IMR-90 (cell line): ENCODE measurements at regions not wholly inside any gene's neighbourhood (a gene's known extent, or its start where the extent isn't known, plus 50 kb on each side); places are given as distances from the start of the nearest gene placed in this dataset.

Experiments used
- ATAC-seq: fragments of 200-7000 bp; cut with Tn5 transposase; 2 replicates; pipeline ENCODE4 v1.9.1; 2020; ENCODE audit warnings: low read depth, mild to moderate bottlenecking, moderate library complexity
- BruUV-seq: library from RNA; stranded (reverse); fragments of 400-500 nt; replicated peaks from 2 replicates; lab custom pipeline; 2021; lab: Mats Ljungman, UMichigan
- CTCF ChIA-PET: fragments of 300-600 bp; formaldehyde crosslinking; extraction: SDS; loops from one replicate; lab custom pipeline; 2021; ENCODE audit warnings: antibody characterized with exemption; lab: Yijun Ruan, JAX
- POLR2A ChIA-PET: fragments of 300-600 bp; sonication (Branson Sonifier 250); formaldehyde crosslinking; loops from one replicate; lab custom pipeline; 2022; ENCODE audit warnings: antibody characterized with exemption; ENCODE audit not compliant: unreplicated experiment; lab: Charles Lee
- DNase-seq: peaks from one replicate; pipeline ENCODE4 v3.0.0; 2013
- H2AFZ ChIP-seq: replicated peaks from 2 replicates; pipeline ENCODE3; 2013; ENCODE audit warnings: low read length, mild to moderate bottlenecking; ENCODE audit not compliant: poor library complexity
- H2AK5ac ChIP-seq: 2 replicates; pipeline ENCODE4 v1.6.1; 2013; ENCODE audit warnings: low read depth, low read length, inconsistent platforms
- H2AK9ac ChIP-seq: replicated peaks from 2 replicates; pipeline ENCODE3; 2013; ENCODE audit warnings: mild to moderate bottlenecking, low read depth, low read length, moderate library complexity; ENCODE audit not compliant: poor library complexity
- H2BK120ac ChIP-seq: 2 replicates; pipeline ENCODE4 v1.6.1; 2013; ENCODE audit warnings: low read depth, low read length, inconsistent platforms
- H2BK15ac ChIP-seq: 3 replicates; pipeline ENCODE4 v1.6.1; 2013; ENCODE audit warnings: low read depth, low read length, inconsistent platforms
- H2BK20ac ChIP-seq: 2 replicates; pipeline ENCODE4 v1.6.1; 2013; ENCODE audit warnings: low read depth, mild to moderate bottlenecking, inconsistent platforms, low read length, moderate library complexity
- H2BK5ac ChIP-seq: 2 replicates; pipeline ENCODE4 v1.6.1; 2013; ENCODE audit warnings: mild to moderate bottlenecking, low read depth, low read length, inconsistent platforms; ENCODE audit not compliant: poor library complexity, severe bottlenecking
- H3K14ac ChIP-seq: replicated peaks from 2 replicates; pipeline ENCODE4 v1.6.1; 2013; ENCODE audit warnings: low read depth, low read length, inconsistent platforms
- H3K18ac ChIP-seq: 2 replicates; pipeline ENCODE4 v1.6.1; 2013; ENCODE audit warnings: low read depth, low read length, control low read depth
- H3K23ac ChIP-seq: 2 replicates; pipeline ENCODE4 v1.6.1; 2013; ENCODE audit warnings: low read depth, low read length, inconsistent platforms
- H3K27ac ChIP-seq: 2 replicates; pipeline ENCODE4 v1.5.1; 2013; ENCODE audit warnings: mild to moderate bottlenecking, control low read depth, low read length; ENCODE audit not compliant: insufficient read depth
- H3K27me3 ChIP-seq: 2 replicates; pipeline ENCODE4 v1.6.1; 2013; ENCODE audit warnings: low read length; ENCODE audit not compliant: control insufficient read depth, insufficient read depth
- H3K36me3 ChIP-seq: 2 replicates; pipeline ENCODE4 v1.6.1; 2013; ENCODE audit warnings: low read length, mixed read lengths; ENCODE audit not compliant: control insufficient read depth, insufficient read depth
- H3K4ac ChIP-seq: 2 replicates; pipeline ENCODE4 v1.6.1; 2013; ENCODE audit warnings: low read depth, low read length, inconsistent platforms
- H3K4me1 ChIP-seq: 2 replicates; pipeline ENCODE4 v1.6.1; 2013; ENCODE audit warnings: low read length, mixed read lengths; ENCODE audit not compliant: control insufficient read depth, insufficient read depth
- H3K4me2 ChIP-seq: 2 replicates; pipeline ENCODE4 v1.6.1; 2013; ENCODE audit warnings: low read depth, mild to moderate bottlenecking, control low read depth, low read length, moderate library complexity
- H3K4me3 ChIP-seq: 2 replicates; pipeline ENCODE4 v1.5.1; 2013; ENCODE audit warnings: low read depth, mild to moderate bottlenecking, control low read depth, low read length, moderate library complexity; ENCODE audit not compliant: insufficient read depth
- H3K56ac ChIP-seq: 2 replicates; pipeline ENCODE4 v1.6.1; 2013; ENCODE audit warnings: low read length, inconsistent platforms; ENCODE audit not compliant: insufficient read depth; ENCODE audit errors: extremely low read depth
- H3K79me1 ChIP-seq, 2 experiments: 2 replicates each; pipeline ENCODE4 v1.6.1; 2013; ENCODE audit warnings: low read length in 2 of 2, inconsistent platforms in 1 of 2, low read depth in 1 of 2
- H3K9ac ChIP-seq: 2 replicates; pipeline ENCODE4 v1.6.1; 2013; ENCODE audit warnings: low read depth, low read length, control low read depth
- H3K9me1 ChIP-seq: 2 replicates; pipeline ENCODE4 v1.6.1; 2013; ENCODE audit warnings: low read length, inconsistent platforms; ENCODE audit not compliant: insufficient read depth
- H3K9me3 ChIP-seq: 2 replicates; pipeline ENCODE4 v1.6.1; 2013; ENCODE audit warnings: low read length; ENCODE audit not compliant: control insufficient read depth, insufficient read depth
- H4K20me1 ChIP-seq: 2 replicates; pipeline ENCODE4 v1.6.1; 2013; ENCODE audit warnings: low read length, inconsistent platforms; ENCODE audit not compliant: insufficient read depth
- H4K5ac ChIP-seq: 2 replicates; pipeline ENCODE4 v1.6.1; 2013; ENCODE audit warnings: mild to moderate bottlenecking, low read depth, low read length, control low read depth
- H4K8ac ChIP-seq, 2 experiments: 2 replicates each; pipeline ENCODE4 v1.6.1; 2013; ENCODE audit warnings: low read depth in 2 of 2, low read length in 2 of 2, control low read depth in 1 of 2, inconsistent platforms in 1 of 2
- H4K91ac ChIP-seq: 2 replicates; pipeline ENCODE4 v1.6.1; 2013; ENCODE audit warnings: low read depth, low read length, inconsistent platforms; ENCODE audit not compliant: insufficient read depth
- BHLHE40 ChIP-seq: fragments of 150-350 bp; IDR thresholded peaks from 2 replicates; pipeline ENCODE4 v1.6.1; 2016; ENCODE audit warnings: mild to moderate bottlenecking, low read depth, low read length
- CEBPB ChIP-seq: IDR thresholded peaks from 2 replicates; pipeline ENCODE4 v1.6.1; 2012; ENCODE audit warnings: low read depth, low read length, improper control_type of control experiment
- CHD1 ChIP-seq: IDR thresholded peaks from 2 replicates; pipeline ENCODE4 v1.6.1; 2012; ENCODE audit warnings: low read depth, low read length, improper control_type of control experiment
- MAFK ChIP-seq: IDR thresholded peaks from 2 replicates; pipeline ENCODE4 v1.6.1; 2012; ENCODE audit warnings: low read depth, low read length, improper control_type of control experiment
- MAZ ChIP-seq: IDR thresholded peaks from 2 replicates; pipeline ENCODE4 v1.6.1; 2012; ENCODE audit warnings: low read depth, mild to moderate bottlenecking, low read length, improper control_type of control experiment, moderate library complexity, borderline replicate concordance
- MXI1 ChIP-seq: IDR thresholded peaks from 2 replicates; pipeline ENCODE4 v1.6.1; 2012; ENCODE audit warnings: low read depth, mild to moderate bottlenecking, low read length, moderate library complexity, borderline replicate concordance
- RAD21 ChIP-seq: IDR thresholded peaks from 2 replicates; pipeline ENCODE4 v1.6.1; 2012; ENCODE audit warnings: low read length, improper control_type of control experiment
- RFX5 ChIP-seq: IDR thresholded peaks from 2 replicates; pipeline ENCODE4 v1.8.0; 2012; ENCODE audit warnings: low read depth, mild to moderate bottlenecking, low read length, moderate library complexity
- SMC3 ChIP-seq: fragments of 150-350 bp; IDR thresholded peaks from 2 replicates; pipeline ENCODE4 v1.6.1; 2016; ENCODE audit warnings: low read depth, mild to moderate bottlenecking, antibody characterized with exemption, low read length, moderate library complexity
- WGBS, 2 experiments: methylation state at CpG; one replicate each; pipeline versions ENCODE4 v1.1.5 to v1.1.7; 2013; ENCODE audit warnings: missing lambda C conversion rate in 2 of 2; ENCODE audit not compliant: insufficient read length in 1 of 2; ENCODE audit errors: extremely low coverage in 2 of 2; 5-methylcytosine and 5-hydroxymethylcytosine counted together
- dilution Hi-C: fragments of 300-500 bp; cut with HindIII; formaldehyde crosslinking; loops from one replicate; pipeline ENCODE4 v1.14.3; 2018; ENCODE audit warnings: low sequenced_read_pairs; ENCODE audit not compliant: unreplicated experiment
- in situ Hi-C: fragments of 300-500 bp; cut with MboI; formaldehyde crosslinking; loops from 3 replicates; pipeline ENCODE4 v1.14.3; 2019; ENCODE audit warnings: low sequenced_read_pairs, inconsistent platforms, mixed read lengths
- intact Hi-C: fragments of 100-400 bp; cut with micrococcal nuclease; formaldehyde crosslinking; loops from 2 replicates; pipeline ENCODE4 v1.10.0; 2022
- TF ChIP-seq, protein P1 (sequence below): fragments of 150-350 bp; IDR thresholded peaks from 2 replicates; pipeline ENCODE4 v1.6.1; 2017; ENCODE audit warnings: mild to moderate bottlenecking, antibody characterized with exemption, low read length, low read depth
- TF ChIP-seq, protein P2 (sequence below): fragments of 150-350 bp; IDR thresholded peaks from 2 replicates; pipeline ENCODE4 v1.6.1; 2016; ENCODE audit warnings: low read depth, mild to moderate bottlenecking, low read length, moderate library complexity, borderline replicate concordance

DNA sequence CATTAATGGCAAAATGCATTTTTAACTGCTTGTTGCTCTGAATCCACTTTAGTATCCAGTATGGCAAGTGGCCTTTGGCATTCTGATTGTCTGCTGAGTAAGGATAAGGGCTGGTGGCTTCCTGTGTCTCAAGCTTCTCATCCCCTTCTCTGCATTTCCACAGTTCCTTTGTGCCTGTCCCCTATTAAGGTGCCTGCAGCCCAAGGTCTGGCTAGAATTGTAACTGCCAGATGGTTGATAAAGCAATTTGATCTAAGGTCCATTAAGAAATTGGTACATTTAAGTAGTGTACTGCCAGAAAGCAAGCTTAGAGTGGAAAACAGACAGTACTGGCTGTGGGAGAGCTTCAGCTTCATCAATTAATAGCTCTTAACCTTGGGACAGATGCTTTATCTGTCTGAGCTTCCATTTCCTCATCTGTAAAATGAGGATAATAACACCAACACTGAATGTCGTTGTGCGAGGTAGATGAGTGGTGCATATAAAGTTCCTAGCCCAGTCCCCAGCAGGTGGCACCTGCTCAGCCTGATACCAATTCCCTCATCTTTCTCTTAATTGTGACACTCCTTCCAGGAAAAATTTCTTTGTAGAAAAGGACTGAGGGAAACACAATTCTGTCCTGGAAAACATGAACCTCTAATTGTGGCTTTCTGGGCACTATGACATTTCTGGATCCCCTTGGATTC is 570.6 kb upstream of the GCFC2 start:
- no peak overlapping the region for H3K14ac ChIP-seq
- BruUV-seq = no TSS peak
- POLR2A ChIA-PET = no interaction called here

More for the DNA sequence above, 570.6 kb upstream of the GCFC2 start:
- TF ChIP-seq SMC3 (no peak), MAZ (no peak), RAD21 (no peak), CHD1 (no peak), RFX5 (no peak), BHLHE40 (no peak), MXI1 (no peak), CEBPB (no peak), MAFK (no peak)
- TF ChIP-seq, protein P1, sequence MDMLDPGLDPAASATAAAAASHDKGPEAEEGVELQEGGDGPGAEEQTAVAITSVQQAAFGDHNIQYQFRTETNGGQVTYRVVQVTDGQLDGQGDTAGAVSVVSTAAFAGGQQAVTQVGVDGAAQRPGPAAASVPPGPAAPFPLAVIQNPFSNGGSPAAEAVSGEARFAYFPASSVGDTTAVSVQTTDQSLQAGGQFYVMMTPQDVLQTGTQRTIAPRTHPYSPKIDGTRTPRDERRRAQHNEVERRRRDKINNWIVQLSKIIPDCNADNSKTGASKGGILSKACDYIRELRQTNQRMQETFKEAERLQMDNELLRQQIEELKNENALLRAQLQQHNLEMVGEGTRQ = no peak
- TF ChIP-seq, protein P2, sequence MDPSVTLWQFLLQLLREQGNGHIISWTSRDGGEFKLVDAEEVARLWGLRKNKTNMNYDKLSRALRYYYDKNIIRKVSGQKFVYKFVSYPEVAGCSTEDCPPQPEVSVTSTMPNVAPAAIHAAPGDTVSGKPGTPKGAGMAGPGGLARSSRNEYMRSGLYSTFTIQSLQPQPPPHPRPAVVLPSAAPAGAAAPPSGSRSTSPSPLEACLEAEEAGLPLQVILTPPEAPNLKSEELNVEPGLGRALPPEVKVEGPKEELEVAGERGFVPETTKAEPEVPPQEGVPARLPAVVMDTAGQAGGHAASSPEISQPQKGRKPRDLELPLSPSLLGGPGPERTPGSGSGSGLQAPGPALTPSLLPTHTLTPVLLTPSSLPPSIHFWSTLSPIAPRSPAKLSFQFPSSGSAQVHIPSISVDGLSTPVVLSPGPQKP = no peak
- Histone ChIP-seq H3K36me3 (no peaks in the 10 kb centered on the region), H3K27me3 (no peaks in the 10 kb centered on the region), H3K79me1 (no peaks in the 10 kb centered on the region), H2AK9ac (no peak overlapping the region), H3K4ac (no peak overlapping the region), H3K18ac (no peak overlapping the region), H4K5ac (no peak overlapping the region), H3K23ac (no peak overlapping the region), H4K91ac (no peak overlapping the region), H3K9me3 (no peaks in the 10 kb centered on the region), H4K8ac (no peak overlapping the region), H2BK120ac (no peak overlapping the region), H4K20me1 (no peaks in the 10 kb centered on the region), H3K27ac (no peak overlapping the region), H3K56ac (no peak overlapping the region), H2BK15ac (no peak overlapping the region), H2AK5ac (no peak overlapping the region), H3K4me1 (no peaks in the 10 kb centered on the region), H3K9me1 (no peaks in the 10 kb centered on the region), H3K9ac (no peak overlapping the region), H2BK5ac (no peak overlapping the region), H2AFZ (no peak overlapping the region), H3K4me3 (no peak overlapping the region), H2BK20ac (no peak overlapping the region), H3K4me2 (no peak overlapping the region)
- ATAC-seq (no peak), DNase-seq (no peak)
- dilution Hi-C loops = no loop called here
- WGBS, 2 experiments = no CpG with 5 or more reads among the region's 2 CpGs
- in situ Hi-C loops = no loop called here
- intact Hi-C loops = no loop called here
- CTCF ChIA-PET = no interaction called here
